HG03558 (cell line): ENCODE measurements at regions not wholly inside any gene's neighbourhood (a gene's known extent, or its start where the extent isn't known, plus 50 kb on each side); places are given as distances from the start of the nearest gene placed in this dataset.

Source experiments
- ATAC-seq: cut with Tn5 transposase; IDR thresholded peaks from one replicate; pipeline ENCODE4 v1.9.1; 2021; ENCODE audit warnings: moderate number of reproducible peaks; ENCODE audit not compliant: unreplicated experiment; ENCODE audit errors: extremely low read depth

DNA sequence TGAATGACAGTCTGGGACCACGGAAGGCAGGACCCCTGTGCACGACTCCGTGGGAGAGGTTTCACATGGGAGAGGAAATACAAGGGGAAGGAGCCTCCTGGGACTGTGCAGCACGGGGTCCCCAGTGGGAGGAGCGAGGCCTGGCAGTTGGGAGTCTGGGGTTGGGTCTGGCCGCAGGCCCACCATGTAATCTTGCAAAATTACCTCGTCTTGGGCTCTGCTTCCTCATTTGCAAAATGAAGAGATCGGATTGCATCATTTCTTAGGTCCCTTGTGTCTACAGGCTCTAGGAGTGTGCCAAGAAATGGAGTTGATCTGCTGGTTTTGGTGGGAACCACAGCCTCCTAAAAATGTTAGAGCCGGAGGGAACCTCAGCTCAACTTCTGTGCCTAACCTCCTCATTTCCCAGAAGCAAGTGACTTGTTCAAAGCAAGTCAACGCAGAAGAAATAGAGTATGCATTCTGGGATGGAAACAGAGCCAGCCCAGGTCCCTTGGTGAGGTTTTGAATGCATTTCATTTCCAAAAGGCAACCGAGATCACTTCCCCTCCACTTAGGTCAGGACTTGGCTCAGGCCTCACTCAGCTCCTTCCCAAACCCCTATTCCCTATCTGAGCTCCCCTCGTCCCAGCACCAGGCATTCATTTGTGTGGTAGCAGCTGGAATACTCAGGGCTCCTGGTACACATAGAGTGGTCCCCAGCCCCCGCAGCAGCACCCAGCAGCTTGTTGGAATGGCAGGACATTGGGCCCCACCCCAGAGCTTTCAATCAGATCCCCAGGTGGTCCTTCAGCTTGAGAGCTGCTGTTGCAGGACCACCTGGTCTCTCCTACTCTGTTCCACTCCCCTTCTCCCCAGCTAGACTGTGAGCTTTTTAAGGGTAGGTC, 267.7 kb downstream of the XXYLT1 start:
- ATAC-seq, result no peak

DNA sequence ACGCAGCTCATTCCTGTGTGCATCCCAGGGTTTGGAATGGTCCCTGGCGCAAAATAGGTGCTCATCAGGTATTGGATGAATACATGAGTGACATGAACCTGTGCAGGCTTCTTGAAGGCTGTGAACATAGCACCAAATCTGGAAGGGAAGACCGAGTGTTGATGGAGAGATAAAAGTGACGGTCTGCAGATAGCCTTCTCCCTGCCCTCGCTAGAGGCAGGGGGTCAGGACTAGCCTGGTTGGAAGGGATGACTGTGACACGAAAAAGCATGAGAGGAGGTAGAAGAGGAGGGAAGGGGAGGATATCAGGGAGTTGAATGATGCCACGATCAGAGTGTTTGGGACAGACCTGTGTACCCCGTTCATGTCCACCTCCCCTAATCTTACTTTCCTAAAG, 267.1 kb downstream of the XXYLT1 start:
- ATAC-seq, result no peak

DNA sequence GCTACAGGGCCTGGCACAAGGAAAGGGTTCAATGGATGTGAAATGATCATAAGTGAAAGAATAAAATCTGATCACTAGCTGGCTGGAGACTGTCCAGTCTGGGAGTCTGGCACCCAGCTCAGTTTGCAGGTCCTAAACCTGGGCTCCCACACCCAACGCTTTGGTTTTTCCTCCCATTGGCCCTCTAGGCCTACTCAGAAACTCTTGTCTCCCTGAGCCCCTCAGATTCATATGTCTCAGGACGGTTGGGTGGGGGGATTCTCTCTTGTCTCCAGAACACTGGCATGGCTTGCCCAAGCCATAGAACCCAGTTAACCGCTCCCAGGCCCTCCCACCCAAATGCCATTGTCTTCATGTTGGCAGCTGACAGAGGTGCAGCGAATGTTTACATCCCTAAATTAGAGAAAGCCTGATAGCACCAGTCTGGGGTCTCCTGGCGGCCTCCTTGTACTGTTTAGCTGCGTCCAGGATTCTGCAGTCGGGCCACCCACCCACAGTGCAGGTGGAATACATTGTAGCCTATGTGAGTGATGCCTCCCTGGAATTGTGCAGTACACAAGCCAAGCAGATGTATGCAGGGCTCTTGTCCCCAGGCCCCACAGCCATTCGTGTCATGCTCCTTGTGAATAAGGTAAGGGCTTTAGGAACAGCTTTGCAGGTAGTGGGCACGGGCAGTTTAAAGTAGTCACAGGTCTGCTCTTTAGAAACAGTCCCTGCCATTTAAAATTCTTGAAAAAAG, 266.3 kb downstream of the XXYLT1 start:
- no peak for ATAC-seq

DNA sequence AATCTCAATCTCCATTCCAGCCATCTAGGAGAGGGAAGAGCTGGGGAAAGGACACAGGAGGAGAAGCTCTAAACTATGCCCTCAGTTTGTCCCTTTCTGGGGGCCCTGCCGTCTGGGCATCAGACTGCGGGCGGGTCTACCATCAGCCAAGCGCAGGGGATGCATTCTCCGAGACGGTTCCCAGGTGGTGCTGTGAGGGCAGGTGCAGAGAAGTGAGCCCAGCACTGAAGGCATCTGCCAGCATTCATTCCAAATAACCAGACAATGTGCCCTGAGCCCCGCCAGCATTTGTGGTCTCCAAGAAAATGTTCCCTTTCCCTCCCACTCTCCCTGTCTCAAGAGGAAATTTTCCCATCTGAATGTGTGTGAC, 265.7 kb downstream of the XXYLT1 start:
- no peak for ATAC-seq

DNA sequence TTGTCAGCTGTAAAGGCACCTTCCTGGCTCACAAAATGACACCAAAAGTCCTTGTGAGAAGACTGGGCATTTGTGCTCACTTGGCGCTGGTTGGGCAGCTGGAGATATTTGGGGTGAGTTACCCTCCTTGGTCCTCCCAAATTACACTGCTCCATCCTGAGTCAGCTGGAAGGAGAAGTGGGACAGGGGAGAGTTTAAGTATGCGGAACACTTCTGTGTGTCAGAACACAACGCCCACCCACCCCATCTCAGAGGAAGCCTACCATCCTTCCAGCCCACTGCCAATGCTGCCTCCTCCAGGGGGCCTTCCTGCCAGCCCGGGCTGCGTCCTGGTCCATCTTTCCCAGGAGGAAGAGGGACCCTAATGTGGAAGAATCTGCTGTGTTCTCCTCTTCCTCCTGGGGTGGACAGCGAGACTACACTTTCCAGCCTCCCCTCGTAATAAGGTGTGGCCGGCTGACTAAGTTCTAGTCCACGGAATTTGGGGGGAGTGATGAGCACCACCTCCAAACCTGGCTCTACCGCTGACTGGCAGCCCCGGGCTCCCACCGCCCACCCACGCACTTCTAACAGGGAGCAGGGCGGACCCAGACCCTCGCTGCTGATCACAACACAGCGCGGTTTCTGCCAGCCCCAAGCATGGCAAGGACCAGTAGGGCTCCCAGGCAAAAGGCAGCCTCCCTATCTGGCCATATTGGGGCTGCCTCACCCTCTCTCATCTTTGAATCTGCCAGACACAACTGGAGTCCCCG, 265.0 kb downstream of the XXYLT1 start:
- ATAC-seq, result no peak

DNA sequence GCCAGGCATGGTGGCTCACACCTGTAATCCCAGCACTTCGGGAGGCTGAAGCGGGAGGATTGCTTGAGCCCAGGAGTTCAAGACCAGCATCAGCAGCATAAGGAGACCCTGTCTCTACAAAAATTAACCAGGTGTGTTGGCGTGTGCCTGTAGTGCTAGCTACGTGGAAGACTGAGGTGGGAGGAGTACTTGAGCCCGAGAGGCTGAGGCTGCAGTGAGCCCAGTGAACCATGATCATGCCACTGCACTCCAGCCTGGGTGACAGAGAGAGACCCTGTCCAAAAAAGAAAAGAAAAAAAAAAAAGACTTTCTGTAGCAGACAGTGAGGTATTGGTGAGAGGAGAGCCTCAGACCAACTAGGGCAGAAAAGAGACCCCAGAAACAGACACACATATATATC, 263.8 kb downstream of the XXYLT1 start:
- no peak for ATAC-seq

DNA sequence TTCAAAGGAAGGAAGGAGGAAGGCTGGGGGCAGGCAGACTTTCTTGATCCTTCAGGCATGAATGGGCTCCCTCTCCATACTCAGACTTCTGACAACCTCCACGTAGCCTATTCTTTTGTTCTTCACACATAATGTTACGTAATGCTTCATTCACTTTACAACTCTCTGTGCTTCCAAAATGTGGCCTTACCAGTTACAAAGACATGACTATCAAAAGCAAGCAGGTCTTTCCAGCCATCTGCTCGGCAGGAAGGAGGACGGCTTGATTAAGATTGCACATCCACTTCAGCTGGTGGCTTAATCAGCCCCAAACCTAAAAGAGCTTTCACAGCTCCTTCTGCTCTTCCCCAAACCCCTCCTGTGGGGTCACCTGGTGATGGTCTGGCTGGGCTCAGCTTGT, 263.2 kb downstream of the XXYLT1 start:
- no peak for ATAC-seq

DNA sequence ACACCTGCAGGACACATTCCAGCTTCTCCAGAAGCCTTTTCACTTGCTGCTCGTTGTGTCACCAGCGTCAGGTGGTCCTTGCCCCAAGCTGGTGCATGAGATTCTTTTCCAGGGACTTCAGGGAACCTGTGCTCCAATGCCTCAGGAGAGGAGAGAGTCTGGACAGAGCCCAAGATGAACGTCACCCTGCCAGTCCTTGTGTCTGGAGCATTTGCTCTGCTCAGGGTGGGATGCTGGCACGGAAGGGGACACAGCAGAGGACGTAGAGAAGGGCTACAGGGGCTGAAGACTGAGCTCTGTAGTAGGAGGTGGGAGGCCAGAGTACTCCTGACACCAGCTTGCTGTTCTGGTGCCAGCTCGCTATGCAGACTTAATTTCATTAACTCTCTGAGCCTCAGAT, 262.1 kb downstream of the XXYLT1 start:
- no peak for ATAC-seq

DNA sequence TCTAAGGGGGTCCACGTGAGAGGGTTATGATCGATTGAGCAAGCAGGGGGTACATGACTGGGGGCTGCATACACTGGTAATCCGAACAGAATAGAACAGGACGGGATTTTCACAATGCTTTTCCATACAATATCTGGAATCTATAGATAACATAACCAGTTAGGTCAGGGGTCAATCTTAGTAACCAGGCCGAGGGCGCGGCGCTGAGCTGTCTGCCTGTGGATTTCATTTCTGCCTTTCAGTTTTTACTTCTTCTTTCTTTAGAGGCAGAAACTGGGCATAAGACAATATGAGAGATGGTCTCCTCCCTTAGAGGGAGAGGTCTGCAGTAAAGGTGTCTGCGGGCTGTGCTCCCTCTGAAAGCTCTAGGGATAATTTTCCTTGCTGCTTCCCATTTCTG, 261.3 kb downstream of the XXYLT1 start:
- no peak for ATAC-seq

DNA sequence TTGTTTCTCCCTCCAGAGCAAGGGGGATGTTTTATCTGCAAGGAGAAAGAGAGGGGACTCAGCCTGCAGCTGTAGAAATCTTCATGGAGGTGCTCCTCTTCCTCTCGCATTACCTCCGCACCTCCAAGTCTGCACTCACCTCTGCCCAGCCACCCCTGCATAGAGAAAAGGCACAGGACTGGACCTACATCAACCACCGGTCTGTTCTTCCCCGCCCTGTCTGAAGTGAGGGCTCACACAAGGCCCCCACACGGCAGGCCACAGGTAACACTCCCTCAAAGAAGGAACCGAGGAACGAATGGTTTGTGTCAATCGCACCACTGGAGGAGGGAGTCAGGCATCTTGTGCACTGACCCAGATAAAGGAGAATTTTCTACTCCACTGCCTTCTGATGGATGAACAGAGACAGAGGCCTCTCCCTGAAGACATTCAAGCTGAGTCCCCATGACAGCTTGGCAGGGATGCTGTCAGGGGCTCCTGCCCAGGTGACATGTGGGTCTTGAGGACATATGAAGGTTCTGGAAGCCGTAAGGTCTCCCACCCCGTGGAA, 260.3 kb downstream of the XXYLT1 start:
- ATAC-seq, result no peak

DNA sequence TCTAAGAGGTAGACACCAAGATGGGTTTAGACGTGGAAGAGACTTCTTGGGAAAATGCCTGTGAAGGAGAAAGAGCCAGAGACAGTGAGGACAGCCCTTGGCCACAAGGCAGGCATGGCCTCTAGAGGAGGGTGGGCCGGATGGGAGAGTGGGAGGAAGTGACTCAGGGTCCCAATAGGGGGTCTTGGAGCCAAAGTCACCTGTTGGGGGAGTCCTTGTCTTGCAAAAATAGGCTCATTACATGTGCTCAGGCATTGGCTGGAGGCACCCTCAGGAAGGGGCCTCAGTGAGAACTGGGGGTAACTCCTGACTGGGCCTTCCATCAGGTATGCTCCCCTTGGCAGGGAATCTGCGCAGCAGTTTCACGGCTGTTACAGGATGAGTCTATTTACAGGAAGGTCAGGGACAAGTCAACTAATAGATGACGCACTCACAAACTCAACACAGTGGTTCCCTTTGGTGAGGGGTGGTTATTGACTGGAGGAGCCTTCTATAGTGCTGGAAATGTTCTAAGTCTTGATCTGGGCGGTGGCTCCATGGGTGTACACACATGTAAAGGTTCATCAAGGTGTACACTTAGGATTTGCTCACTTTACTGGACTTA, 259.6 kb downstream of the XXYLT1 start:
- no peak for ATAC-seq

DNA sequence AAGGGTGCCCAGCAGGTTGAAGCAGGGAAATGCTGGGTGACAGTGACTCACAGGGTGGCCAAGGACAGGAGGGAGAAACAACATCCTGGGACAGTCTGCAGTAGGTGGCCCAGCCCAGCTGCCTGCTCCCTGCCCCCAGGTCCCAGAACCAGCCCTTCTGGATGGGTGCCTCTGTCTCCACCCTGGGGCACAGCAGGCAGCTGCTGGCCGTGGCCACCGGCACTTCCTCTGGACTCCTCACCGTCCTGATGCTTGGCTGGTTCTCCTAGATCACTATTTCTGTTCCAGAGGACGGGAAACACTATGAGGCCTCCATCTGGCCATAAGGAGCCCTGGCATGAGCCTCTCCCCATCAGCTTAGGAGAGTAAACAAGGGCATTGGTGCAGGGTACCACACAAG, 258.9 kb downstream of the XXYLT1 start:
- no peak for ATAC-seq

DNA sequence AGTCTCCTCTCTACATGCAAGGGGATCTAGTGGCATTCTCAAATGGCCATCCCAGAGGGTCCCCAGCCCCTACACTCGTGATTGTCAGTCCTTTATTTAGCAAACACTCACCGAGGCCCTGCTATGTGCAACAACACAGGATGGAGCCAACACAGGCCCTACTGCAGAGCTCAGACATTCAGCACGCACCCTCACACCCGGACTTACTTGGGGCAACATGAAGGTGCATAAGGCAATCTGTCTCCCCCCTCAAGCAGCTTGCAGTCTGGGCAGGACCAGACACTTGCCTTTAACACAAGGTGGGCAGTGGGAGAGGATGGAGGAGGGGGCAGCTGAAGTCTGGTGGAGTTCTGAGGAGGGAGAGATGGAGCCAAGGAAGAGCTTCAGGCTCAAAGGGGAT, 258.4 kb downstream of the XXYLT1 start:
- ATAC-seq, result no peak

DNA sequence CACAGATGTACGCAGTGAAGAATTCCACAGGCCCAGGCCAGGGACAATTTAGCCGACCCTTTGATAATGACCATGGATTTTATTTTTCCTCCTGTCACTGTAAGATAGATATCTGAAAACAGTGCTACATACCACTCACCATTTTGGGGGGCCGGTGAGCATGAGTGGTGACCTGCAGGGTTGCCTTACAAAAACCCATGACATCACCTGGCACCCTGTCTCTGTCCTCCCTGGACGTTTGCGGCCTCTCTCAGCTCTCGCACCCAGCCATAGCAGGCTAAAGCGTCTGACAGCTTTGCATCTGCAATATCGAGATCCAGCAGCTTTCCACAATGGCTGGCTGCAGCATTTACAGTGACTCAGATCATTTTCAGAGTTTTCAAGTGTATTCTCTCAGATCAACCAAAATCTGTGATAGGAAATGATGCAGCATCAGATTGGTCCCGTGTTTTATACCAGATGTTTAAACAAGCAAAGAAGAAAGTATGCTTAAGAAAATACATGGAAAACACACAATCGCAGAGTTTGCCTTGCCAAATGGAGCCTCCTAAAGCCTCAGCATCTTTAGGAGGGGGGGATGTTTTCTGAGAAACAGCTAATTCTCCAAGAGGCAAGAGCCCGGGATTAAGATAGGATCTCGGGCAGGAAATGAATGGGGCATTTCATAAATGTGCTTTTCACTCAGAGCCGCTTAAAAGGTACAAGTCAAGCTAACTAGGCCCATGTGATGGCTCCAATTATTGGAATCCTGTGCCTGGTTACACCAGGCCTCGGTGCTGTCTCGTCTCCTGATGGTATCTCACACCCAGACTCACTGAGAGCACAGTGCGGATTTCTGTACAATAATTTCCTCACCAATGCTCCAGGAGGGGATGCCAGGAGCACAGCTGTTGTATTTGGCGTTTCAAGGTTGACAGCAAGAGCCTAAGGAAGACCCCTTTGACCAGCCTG, 257.3 kb downstream of the XXYLT1 start:
- ATAC-seq, result no peak

DNA sequence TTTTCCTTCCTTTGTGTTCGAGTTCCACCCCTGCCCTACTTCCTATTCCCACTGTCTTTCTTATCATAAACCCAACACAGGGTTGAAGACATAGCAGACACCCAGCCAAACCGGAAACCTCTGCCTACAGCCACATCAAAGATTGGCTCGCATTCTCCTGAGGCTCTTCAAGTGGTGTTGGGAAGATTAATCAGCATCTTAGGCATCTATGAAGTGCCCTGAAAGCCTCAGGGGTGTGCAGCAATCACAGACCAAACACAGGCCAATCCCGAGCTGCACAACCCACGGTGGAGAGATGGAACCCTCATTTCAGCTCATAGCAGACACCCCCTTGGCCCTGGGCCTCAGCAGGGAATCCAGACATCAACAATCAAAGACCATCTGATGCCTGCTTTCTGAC, 255.9 kb downstream of the XXYLT1 start:
- no peak for ATAC-seq

DNA sequence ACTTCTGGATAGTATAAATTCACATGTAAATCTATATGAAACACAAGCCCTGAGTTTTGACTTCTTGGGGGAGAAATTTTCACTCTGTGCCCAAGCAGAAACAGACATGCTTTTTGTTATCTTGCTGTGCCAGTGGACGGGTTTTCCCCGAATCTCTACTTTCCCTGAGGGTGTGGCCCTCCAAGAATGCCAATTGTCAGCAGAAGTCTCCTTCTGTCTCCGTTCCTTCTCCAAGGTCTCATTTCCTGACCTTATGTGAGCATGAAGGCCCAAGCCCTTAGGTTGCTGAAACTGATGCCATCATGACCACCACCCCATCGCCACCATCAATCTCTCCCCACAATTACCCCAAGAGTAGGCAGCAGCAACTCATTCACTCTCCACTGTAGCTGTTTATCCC, 253.8 kb downstream of the XXYLT1 start:
- ATAC-seq, result no peak
